ENCODE measurements at regions not wholly inside any gene's neighbourhood (a gene's known extent, or its start where the extent isn't known, plus 50 kb on each side); places are given as distances from the start of the nearest gene placed in this dataset.

DNA sequence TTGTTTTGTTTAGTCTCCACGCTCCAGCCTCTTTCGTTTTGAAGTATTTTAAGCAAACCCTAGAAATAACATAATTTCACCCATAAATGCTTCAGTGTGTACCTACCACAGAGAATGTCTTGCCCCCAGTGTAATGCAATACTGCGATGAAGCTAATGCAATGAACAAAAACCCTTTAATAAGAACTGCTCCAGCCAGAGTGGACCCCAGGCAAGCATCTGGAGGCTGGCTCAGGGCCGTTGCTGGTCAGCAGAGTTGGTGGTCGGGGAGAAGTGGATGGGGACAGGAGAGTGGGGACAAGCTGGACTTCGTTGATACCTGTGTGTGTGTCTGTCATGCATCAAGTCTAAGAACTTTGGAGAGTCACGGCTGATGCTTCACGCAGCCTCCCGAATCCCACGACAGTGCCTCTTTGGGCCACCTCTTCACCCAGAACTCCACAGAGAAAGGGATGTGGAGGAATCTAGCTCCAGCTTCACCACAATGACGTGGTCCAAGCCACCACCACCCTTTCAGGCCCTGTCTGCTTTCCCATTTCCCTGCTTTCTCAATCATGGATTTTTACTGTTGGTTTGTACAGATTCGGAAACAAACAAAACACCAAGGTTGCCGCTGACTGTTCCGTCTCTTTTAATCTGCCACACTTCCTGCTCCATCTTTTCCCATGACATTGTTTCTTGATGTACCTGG is 108.6 kb upstream of the ERRFI1 start:
- Histone ChIP-seq H3K36me3 (no peaks in the 10 kb centered on the region), H3K27ac (peak overlapping the region; percentile 82 to 96 (median 93)), H3K27me3 (no peaks in the 10 kb centered on the region), H3K4me3 (peak overlapping the region in 1 of 2 donors; percentile 5), H3K9me3 (no peaks in the 10 kb centered on the region), H3K4me1 (peaks cover 21 to 76% (median 22%) of the 10 kb centered on the region in 3 donors)
- ATAC-seq: no peak
- no peak for TF ChIP-seq EP300 (IDR thresholded peaks at IDR 0.05)
- TF ChIP-seq, protein P1, sequence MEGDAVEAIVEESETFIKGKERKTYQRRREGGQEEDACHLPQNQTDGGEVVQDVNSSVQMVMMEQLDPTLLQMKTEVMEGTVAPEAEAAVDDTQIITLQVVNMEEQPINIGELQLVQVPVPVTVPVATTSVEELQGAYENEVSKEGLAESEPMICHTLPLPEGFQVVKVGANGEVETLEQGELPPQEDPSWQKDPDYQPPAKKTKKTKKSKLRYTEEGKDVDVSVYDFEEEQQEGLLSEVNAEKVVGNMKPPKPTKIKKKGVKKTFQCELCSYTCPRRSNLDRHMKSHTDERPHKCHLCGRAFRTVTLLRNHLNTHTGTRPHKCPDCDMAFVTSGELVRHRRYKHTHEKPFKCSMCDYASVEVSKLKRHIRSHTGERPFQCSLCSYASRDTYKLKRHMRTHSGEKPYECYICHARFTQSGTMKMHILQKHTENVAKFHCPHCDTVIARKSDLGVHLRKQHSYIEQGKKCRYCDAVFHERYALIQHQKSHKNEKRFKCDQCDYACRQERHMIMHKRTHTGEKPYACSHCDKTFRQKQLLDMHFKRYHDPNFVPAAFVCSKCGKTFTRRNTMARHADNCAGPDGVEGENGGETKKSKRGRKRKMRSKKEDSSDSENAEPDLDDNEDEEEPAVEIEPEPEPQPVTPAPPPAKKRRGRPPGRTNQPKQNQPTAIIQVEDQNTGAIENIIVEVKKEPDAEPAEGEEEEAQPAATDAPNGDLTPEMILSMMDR (IDR thresholded peaks at IDR 0.05): no peak
- TF ChIP-seq POLR2AphosphoS5 (IDR thresholded peaks at IDR 0.05): no peak
- no peak for TF ChIP-seq POLR2A (IDR thresholded peaks at IDR 0.05)
- WGBS, 2 donors (ENCODE audit: low coverage in 1 of 2): 63 to 68% methylated on average over 8 to 10 of the region's 14 CpGs

DNA sequence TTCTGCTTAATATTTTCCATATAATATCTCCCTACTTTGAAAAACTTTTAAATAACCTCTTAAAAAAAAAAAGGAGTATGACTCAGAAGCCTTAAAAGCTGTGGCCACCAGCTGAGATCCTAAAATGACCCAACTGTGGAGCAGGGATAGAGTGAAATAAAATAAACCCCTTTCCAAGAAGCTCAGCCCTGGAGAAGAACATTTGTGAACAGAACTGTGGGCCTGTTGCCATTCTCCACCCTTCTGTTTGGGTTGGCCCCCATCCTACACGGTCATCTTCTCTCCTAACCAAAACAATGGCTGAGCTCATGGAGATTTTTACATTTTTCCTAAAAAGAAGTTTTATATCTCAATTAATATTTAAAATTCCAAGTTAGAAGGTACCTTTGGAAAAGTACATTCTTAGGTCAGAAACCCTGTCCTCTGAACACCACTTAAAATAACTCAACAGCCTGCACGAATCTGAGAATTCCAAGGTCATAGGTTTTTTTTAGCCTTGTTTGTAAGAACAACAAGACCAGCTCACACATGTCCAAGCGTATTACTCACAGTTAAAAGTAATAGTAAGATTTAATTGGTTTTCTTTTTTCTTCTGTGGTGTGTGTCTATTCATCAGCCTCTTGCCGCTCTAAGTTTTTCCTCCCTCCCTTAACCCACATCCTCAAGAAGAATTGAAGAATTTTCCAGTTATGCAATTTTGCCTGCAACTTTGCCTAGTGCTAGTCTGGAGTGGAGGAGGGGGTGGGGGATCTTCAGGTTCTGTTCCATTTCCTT is 107.7 kb upstream of the ERRFI1 start:
- WGBS, 2 donors (ENCODE audit: low coverage in 1 of 2): 4 to 13% methylated on average over 4 of the region's 4 CpGs
- no peaks in the 10 kb centered on the region for H3K36me3 ChIP-seq
- peak overlapping the region; percentile 82 to 96 (median 93) for H3K27ac ChIP-seq
- no peaks in the 10 kb centered on the region for H3K27me3 ChIP-seq
- ATAC-seq: peak; percentile 93
- TF ChIP-seq POLR2A (IDR thresholded peaks at IDR 0.05): no peak
- TF ChIP-seq, protein P1 (IDR thresholded peaks at IDR 0.05): no peak
- TF ChIP-seq POLR2AphosphoS5 (IDR thresholded peaks at IDR 0.05): peak; percentile 89
- TF ChIP-seq EP300 (IDR thresholded peaks at IDR 0.05): peak; percentile 32
- H3K4me3 ChIP-seq: peak overlapping the region in 1 of 2 donors; percentile 5
- peaks cover 21 to 84% (median 22%) of the 10 kb centered on the region in 3 donors for H3K4me1 ChIP-seq
- no peaks in the 10 kb centered on the region for H3K9me3 ChIP-seq

DNA sequence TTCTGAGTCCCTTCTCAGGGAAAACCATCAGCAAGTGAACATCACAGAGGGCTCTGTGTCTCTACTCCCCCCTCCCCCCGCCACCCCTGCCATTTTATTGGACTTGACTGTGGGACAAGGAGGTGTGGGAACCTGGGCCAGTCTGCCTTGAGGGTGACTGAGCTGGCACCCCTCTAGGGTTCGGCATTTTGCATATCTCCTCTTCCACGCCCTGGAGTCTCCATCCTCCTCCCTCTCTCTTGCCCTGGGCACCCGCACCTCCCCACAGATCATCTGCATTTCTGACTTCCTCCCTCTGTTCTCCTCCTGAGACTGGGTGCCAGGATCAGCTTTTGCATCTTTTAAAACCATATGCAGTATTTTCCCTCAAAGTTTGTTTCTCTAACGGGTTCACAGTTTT is 107.1 kb upstream of the ERRFI1 start:
- H3K36me3 ChIP-seq: no peaks in the 10 kb centered on the region
- no peaks in the 10 kb centered on the region for H3K27me3 ChIP-seq
- H3K4me1 ChIP-seq: peaks cover 21 to 86% (median 22%) of the 10 kb centered on the region in 3 donors
- TF ChIP-seq POLR2A (IDR thresholded peaks at IDR 0.05) (no peak), EP300 (IDR thresholded peaks at IDR 0.05) (no peak), POLR2AphosphoS5 (IDR thresholded peaks at IDR 0.05) (no peak)
- TF ChIP-seq, protein P1 (IDR thresholded peaks at IDR 0.05): no peak
- 16 to 30% methylated on average over 4 to 5 of the region's 5 CpGs for WGBS, 2 donors (ENCODE audit: low coverage in 1 of 2)
- H3K4me3 ChIP-seq: no peak overlapping the region
- no peak for ATAC-seq
- H3K27ac ChIP-seq: peak overlapping the region; percentile 82 to 96 (median 93)
- H3K9me3 ChIP-seq: no peaks in the 10 kb centered on the region

DNA sequence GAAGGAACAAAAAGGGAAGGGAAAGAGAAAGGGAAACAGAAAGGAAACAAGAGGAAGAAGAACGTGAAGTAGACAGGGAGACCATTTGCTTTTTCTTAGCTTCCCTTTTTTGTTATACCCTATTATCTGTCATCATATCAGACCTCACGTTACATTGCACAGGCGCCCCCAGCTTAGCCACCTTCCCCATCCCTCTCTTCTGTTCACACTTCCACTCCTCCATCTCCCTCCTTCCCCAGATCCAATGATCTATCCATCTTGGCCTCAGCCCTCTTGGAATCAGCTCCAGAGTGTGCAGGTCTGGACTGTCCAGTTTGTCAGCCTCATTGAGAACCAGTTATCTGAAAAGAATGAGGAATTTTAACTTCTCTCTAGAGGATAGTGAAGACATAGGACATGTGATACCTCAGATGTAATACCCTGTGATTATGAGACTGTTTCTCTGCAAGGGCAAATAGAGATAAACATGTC is 101.1 kb upstream of the ERRFI1 start:
- 27 to 76% methylated on average over 2 to 3 of the region's 3 CpGs for WGBS, 2 donors (ENCODE audit: low coverage in 1 of 2)
- Histone ChIP-seq H3K27me3 (no peaks in the 10 kb centered on the region), H3K27ac (peak overlapping the region; percentile 73 to 98 (median 93)), H3K36me3 (no peaks in the 10 kb centered on the region), H3K4me1 (peaks cover 3 to 60% (median 5%) of the 10 kb centered on the region in 3 donors), H3K9me3 (no peaks in the 10 kb centered on the region), H3K4me3 (no peak overlapping the region)
- peak; percentile 46 for ATAC-seq
- TF ChIP-seq POLR2AphosphoS5 (IDR thresholded peaks at IDR 0.05): no peak

DNA sequence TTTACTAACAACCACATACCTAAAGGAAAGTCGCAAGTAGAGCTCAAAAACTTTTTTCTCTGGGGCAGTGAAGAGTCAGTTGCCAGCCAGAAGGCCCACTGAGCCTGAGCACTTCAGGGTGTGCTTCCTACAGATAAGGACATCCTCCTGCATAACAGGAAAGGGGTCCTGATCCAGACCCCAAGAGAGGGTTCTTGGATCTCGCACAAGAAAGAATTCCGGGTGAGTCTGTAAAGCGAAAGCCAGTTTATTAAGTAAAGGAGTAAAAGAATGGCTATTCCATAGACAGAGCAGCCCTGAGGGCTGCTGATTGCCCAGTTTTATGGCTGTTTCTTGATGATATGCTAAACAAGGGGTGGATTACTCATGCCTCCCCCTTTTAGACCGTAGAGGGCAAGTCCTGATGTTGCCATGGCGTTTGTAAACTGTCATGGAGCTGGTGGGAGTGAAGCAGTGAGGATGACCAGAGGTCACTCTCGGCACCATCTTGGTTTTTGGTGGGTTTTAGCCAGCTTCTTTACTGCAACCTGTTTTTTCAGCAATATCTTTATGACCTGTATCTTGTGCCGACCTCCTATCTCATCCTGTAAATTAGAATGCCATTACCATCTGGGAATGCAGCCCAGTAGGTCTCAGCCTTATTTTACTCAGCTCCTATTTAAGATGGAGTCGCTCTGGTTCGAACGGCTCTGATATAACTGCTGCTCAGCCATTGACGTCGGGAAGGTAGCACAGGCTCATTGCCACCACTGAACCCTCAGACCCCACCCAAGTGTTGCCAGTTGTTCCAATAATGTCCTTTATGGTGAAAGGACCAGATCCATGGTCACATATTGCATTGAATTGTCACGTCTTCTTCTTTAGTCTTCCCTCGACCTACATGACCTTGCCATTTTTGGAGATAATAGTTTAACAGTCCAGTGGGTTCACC is 96.6 kb upstream of the ERRFI1 start:
- peaks cover 23 to 74% (median 40%) of the 10 kb centered on the region in 3 donors for H3K4me1 ChIP-seq
- WGBS, 2 donors (ENCODE audit: low coverage in 1 of 2): 49 to 60% methylated on average over 6 to 9 of the region's 15 CpGs
- ATAC-seq: no peak
- H3K27ac ChIP-seq: peak overlapping the region; percentile 90 to 99 (median 97)
- H3K36me3 ChIP-seq: no peaks in the 10 kb centered on the region
- no peaks in the 10 kb centered on the region for H3K27me3 ChIP-seq
- peak; percentile 76 for TF ChIP-seq POLR2AphosphoS5 (IDR thresholded peaks at IDR 0.05)
- no peak for TF ChIP-seq EP300 (IDR thresholded peaks at IDR 0.05)
- no peaks in the 10 kb centered on the region for H3K9me3 ChIP-seq
- H3K4me3 ChIP-seq: peak overlapping the region in 1 of 2 donors; percentile 35
